ENCODE measurements at regions not wholly inside any gene's neighbourhood (a gene's known extent, or its start where the extent isn't known, plus 50 kb on each side); places are given as distances from the start of the nearest gene placed in this dataset.

DNA sequence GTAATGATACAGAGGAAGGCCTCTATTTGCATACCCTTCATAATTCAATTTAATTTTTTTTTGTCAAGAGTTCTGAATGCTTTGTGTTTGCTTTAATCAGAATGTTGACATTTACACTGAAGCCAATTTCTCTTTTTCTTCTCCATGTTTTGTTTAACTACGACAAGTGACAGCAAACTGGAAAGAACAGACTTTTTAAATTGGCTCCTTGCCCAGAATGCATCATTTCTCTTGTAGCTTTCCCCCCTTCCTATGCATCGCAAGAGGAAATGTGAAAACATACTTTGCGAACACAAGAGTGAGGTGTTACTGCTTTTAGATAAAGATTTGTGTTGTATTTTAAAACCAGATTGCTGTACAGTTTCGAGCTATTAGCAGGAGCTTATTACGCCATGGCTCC is 955.2 kb upstream of the CELF4 start:
- no peaks in the 10 kb centered on the region for H3K79me2 ChIP-seq (ENCODE audit: insufficient read depth, low read depth, low read length)
- H3K9me2 ChIP-seq (ENCODE audit: insufficient read depth, low read length), result no peaks in the 10 kb centered on the region
- ChIA-PET CTCF (ENCODE audit: unreplicated experiment) (no interaction called here), POLR2A (no interaction called here)
- no peak overlapping the region for H2AFZ ChIP-seq (ENCODE audit: low read length)
- no peak for DNase-seq (ENCODE audit: low spot score)
- no peaks in the 10 kb centered on the region for H3K9me3 ChIP-seq (ENCODE audit: low read length)
- intact Hi-C loops (cut with micrococcal nuclease; ENCODE audit: unreplicated experiment), result no loop called here
- no peak overlapping the region for H3K4me2 ChIP-seq (ENCODE audit: low read length)
- TF ChIP-seq, protein P1, sequence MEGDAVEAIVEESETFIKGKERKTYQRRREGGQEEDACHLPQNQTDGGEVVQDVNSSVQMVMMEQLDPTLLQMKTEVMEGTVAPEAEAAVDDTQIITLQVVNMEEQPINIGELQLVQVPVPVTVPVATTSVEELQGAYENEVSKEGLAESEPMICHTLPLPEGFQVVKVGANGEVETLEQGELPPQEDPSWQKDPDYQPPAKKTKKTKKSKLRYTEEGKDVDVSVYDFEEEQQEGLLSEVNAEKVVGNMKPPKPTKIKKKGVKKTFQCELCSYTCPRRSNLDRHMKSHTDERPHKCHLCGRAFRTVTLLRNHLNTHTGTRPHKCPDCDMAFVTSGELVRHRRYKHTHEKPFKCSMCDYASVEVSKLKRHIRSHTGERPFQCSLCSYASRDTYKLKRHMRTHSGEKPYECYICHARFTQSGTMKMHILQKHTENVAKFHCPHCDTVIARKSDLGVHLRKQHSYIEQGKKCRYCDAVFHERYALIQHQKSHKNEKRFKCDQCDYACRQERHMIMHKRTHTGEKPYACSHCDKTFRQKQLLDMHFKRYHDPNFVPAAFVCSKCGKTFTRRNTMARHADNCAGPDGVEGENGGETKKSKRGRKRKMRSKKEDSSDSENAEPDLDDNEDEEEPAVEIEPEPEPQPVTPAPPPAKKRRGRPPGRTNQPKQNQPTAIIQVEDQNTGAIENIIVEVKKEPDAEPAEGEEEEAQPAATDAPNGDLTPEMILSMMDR (conservative IDR thresholded peaks at IDR 0.05; ENCODE audit: low read length), result no peak
- no peak for TF ChIP-seq EZH2phosphoT487 (IDR thresholded peaks at IDR 0.05; ENCODE audit: borderline replicate concordance, low read depth, low read length)
- H3K36me3 ChIP-seq (ENCODE audit: insufficient read depth, low read length), result no peaks in the 10 kb centered on the region
- H3K27ac ChIP-seq (ENCODE audit: low read depth, low read length, poor library complexity, severe bottlenecking), result no peak overlapping the region
- no peak overlapping the region for H3K4me3 ChIP-seq (ENCODE audit: low read depth, low read length, poor library complexity, severe bottlenecking)
- H3K4me1 ChIP-seq (ENCODE audit: insufficient read depth, low read length, poor library complexity, severe bottlenecking), result no peaks in the 10 kb centered on the region
- no TSS peak for BruUV-seq (replicated peaks)
- no peaks in the 10 kb centered on the region for H4K20me1 ChIP-seq (ENCODE audit: insufficient read depth, low read length)

- H3K4me3 ChIP-seq (ENCODE audit: low read depth, low read length, poor library complexity, severe bottlenecking), result no peak overlapping the region
- no peak for DNase-seq (ENCODE audit: low spot score)
- no peaks in the 10 kb centered on the region for H3K36me3 ChIP-seq (ENCODE audit: insufficient read depth, low read length)
- no peak overlapping the region for H3K4me2 ChIP-seq (ENCODE audit: low read length)
- H4K20me1 ChIP-seq (ENCODE audit: insufficient read depth, low read length), result no peaks in the 10 kb centered on the region
- no peak overlapping the region for H3K27ac ChIP-seq (ENCODE audit: low read depth, low read length, poor library complexity, severe bottlenecking)
- POLR2A ChIA-PET, result no interaction called here
- H2AFZ ChIP-seq (ENCODE audit: low read length), result no peak overlapping the region
- CTCF ChIA-PET (ENCODE audit: unreplicated experiment), result no interaction called here
- TF ChIP-seq EZH2phosphoT487 (IDR thresholded peaks at IDR 0.05; ENCODE audit: borderline replicate concordance, low read depth, low read length), result no peak
- TF ChIP-seq, protein P1 (conservative IDR thresholded peaks at IDR 0.05; ENCODE audit: low read length), result no peak
- BruUV-seq (replicated peaks), result no TSS peak
- no peaks in the 10 kb centered on the region for H3K79me2 ChIP-seq (ENCODE audit: insufficient read depth, low read depth, low read length)
- no peaks in the 10 kb centered on the region for H3K9me2 ChIP-seq (ENCODE audit: insufficient read depth, low read length)
- intact Hi-C loops (cut with micrococcal nuclease; ENCODE audit: unreplicated experiment), result no loop called here
- H3K4me1 ChIP-seq (ENCODE audit: insufficient read depth, low read length, poor library complexity, severe bottlenecking), result no peaks in the 10 kb centered on the region
- H3K9me3 ChIP-seq (ENCODE audit: low read length), result no peaks in the 10 kb centered on the region
Measured at GRCh38 chr18:38502539-38502938, 936.9 kb upstream of the CELF4 start.

GRCh38 chr18:38497266-38497665 is 931.7 kb upstream of the CELF4 start:
- BruUV-seq (replicated peaks), result no TSS peak
- Histone ChIP-seq H3K27ac (ENCODE audit: low read depth, low read length, poor library complexity, severe bottlenecking) (no peak overlapping the region), H3K4me3 (ENCODE audit: low read depth, low read length, poor library complexity, severe bottlenecking) (no peak overlapping the region), H3K9me3 (ENCODE audit: low read length) (no peaks in the 10 kb centered on the region), H3K4me2 (ENCODE audit: low read length) (no peak overlapping the region), H4K20me1 (ENCODE audit: insufficient read depth, low read length) (no peaks in the 10 kb centered on the region), H3K4me1 (ENCODE audit: insufficient read depth, low read length, poor library complexity, severe bottlenecking) (no peaks in the 10 kb centered on the region), H2AFZ (ENCODE audit: low read length) (no peak overlapping the region), H3K79me2 (ENCODE audit: insufficient read depth, low read depth, low read length) (no peaks in the 10 kb centered on the region), H3K36me3 (ENCODE audit: insufficient read depth, low read length) (no peaks in the 10 kb centered on the region), H3K9me2 (ENCODE audit: insufficient read depth, low read length) (no peaks in the 10 kb centered on the region)
- intact Hi-C loops (cut with micrococcal nuclease; ENCODE audit: unreplicated experiment), result no loop called here
- TF ChIP-seq, protein P1 (conservative IDR thresholded peaks at IDR 0.05; ENCODE audit: low read length), result no peak
- TF ChIP-seq EZH2phosphoT487 (IDR thresholded peaks at IDR 0.05; ENCODE audit: borderline replicate concordance, low read depth, low read length), result no peak
- POLR2A ChIA-PET, result no interaction called here
- no peak for DNase-seq (ENCODE audit: low spot score)
- CTCF ChIA-PET (ENCODE audit: unreplicated experiment), result no interaction called here
